AG04449 (cell line): ENCODE measurements at regions not wholly inside any gene's neighbourhood (a gene's known extent, or its start where the extent isn't known, plus 50 kb on each side); places are given as distances from the start of the nearest gene placed in this dataset.

Source experiments
- CTCF ChIA-PET: fragments of 350-600 bp; formaldehyde crosslinking; extraction: SDS; loops from one replicate; lab custom pipeline; 2021; ENCODE audit warnings: antibody characterized with exemption; lab: Yijun Ruan, JAX
- POLR2A ChIA-PET: fragments of 400-600, 350-600 bp; formaldehyde crosslinking; extraction: SDS; loops from one replicate; lab custom pipeline; 2020; ENCODE audit warnings: antibody characterized with exemption, inconsistent platforms; lab: Yijun Ruan, JAX
- DNase-seq: peaks from one replicate; pipeline ENCODE4 v3.0.0-alpha.2; 2010; ENCODE audit warnings: low read depth, low spot score
- H3K4me3 ChIP-seq: 2 replicates; pipeline ENCODE4 v1.5.1; 2011; ENCODE audit warnings: low read depth, mild to moderate bottlenecking, control low read depth, low read length
- TF ChIP-seq, protein P1 (sequence below): IDR thresholded peaks from one replicate; pipeline ENCODE4 v1.5.1; 2011; ENCODE audit warnings: mild to moderate bottlenecking, moderate library complexity, low read length, control low read depth, inconsistent platforms; ENCODE audit not compliant: insufficient read depth; ENCODE audit errors: missing control alignments

DNA sequence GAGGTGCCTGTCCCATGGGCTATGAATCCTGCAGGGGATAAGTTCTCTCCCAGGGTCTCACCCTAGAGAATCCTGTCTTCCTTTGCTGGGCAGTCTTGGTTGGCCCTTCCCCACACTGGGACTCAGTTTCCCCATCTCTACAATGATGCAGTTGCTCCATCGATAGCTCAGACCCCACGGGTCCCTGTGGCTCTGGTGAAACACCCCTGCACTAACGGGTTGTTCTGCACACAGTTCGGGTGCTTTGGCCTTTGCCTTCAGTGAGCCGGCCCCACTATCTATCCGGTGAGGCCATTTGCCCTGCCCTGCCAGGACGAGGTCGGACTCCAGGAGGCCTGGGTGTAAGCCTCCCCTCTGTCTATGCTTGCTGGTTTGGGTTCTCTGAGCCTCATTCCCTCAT, 76.5 kb upstream of the PCBD1 start:
- H3K4me3 ChIP-seq = no peak overlapping the region
- no peak for DNase-seq
- ChIA-PET CTCF (no interaction called here), POLR2A (no interaction called here)
- TF ChIP-seq, protein P1, sequence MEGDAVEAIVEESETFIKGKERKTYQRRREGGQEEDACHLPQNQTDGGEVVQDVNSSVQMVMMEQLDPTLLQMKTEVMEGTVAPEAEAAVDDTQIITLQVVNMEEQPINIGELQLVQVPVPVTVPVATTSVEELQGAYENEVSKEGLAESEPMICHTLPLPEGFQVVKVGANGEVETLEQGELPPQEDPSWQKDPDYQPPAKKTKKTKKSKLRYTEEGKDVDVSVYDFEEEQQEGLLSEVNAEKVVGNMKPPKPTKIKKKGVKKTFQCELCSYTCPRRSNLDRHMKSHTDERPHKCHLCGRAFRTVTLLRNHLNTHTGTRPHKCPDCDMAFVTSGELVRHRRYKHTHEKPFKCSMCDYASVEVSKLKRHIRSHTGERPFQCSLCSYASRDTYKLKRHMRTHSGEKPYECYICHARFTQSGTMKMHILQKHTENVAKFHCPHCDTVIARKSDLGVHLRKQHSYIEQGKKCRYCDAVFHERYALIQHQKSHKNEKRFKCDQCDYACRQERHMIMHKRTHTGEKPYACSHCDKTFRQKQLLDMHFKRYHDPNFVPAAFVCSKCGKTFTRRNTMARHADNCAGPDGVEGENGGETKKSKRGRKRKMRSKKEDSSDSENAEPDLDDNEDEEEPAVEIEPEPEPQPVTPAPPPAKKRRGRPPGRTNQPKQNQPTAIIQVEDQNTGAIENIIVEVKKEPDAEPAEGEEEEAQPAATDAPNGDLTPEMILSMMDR = no peak

DNA sequence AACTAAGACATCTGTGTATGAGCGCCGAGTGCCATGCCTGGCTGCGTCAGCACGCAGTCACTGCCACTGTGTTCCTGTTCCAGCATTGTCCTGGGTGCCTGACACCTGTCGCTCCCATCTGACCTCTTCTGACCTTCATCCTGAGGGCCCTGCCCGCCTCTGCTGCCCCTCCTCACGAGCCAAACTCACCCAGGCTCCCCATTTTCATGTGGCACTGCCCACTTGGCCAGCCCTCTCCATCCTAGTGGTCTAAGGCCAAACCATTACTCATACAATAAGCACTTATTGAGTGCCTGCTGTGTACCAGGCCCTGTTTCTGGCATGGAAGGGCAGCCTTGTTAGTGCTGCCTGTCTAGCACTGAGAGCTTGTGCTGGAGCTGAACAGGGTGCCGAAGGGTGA, 77.2 kb upstream of the PCBD1 start:
- ChIA-PET CTCF (no interaction called here), POLR2A (no interaction called here)
- TF ChIP-seq, protein P1 = no peak
- H3K4me3 ChIP-seq = no peak overlapping the region
- DNase-seq = no peak

DNA sequence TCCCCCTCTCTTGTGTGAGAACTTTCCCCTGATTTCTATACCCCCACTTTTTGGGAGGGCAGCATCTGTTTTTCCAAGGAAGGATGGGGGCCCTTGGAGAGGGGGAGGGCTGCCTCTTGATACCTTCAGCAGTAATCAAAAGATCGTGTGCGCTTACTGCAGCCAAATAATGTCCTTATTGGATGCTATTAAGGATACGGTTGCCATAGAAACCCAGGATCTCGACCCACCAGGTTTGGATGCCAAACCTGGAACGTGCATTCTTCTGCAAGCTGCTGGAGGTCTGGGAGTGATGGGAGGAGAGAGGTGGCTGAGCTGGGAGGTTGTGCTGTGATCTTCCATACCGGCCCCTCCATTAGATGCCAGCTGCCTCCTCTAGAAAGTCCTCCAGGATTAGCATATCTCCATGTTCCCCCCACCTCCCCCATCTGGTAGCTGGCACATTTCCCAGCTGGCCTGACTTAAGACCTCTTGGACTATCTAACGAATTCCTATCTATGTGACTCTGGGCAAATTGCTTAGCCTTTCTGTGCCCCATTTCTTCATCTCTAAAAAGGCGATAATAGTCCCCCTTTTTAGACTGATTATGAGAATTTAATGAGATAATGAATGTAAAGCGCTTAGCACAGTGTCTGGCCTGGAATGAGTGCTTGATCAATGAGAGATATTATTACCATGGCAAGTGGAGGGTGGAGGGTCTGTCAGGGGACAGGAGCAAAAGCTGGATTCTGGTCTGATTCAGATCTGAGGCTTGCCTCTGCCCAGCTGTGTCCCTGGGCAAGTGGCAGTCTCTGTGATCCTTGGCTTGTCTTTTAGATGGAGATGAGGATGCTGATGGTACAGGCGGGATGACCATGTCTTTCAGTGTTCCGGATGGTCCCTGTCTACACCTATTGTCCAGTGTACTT, 78.5 kb upstream of the PCBD1 start:
- TF ChIP-seq, protein P1 = no peak
- ChIA-PET POLR2A (no interaction called here), CTCF (no interaction called here)
- no peak for DNase-seq
- no peak overlapping the region for H3K4me3 ChIP-seq

DNA sequence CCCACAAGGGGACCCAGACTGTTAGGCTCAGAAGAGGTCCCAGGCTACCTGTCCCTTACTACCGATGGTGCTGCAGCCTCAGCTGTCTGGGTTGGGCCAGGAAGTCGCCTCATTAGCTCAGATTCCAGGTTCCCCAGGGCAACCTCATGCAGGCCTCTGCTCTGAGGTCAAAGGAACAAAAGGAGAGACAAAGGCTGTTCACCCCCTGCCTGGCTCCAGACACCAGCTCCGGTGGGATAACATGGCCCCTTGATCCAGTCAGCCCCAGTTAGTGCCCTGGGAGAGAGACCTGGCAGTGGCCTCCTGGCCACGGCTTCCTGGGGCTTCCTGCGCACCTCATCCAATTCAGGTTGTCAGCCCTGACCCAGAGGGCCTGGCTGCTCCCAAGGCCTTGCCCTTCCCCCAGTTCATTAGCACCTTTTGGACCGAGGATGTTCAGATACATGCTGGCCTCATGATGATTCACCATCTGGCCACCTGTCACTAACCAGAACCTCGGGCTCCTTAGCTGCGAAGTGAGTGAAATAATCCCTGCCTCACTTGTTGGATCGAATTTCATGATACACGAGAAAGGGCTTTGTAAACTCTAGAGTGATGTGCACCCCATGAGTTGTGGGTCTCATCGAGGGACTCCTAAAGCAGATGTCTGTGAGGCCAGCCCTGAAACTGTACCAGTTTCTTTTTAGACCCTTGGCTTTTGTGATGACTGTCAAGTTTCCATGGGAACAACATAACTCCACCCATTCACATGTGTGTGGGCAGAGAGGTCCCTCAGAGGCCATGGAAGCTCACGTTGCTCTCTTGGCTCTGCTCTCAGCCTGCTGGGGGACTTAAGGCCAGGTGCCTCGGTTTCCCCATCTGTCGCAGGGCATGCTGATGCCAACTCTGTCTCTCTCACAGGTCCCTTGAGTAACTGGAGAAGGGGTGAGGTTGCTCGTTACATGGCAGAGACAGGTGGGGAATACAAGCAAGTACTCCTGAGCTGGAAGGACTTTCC, 79.5 kb upstream of the PCBD1 start:
- ChIA-PET CTCF (no interaction called here), POLR2A (no interaction called here)
- DNase-seq = no peak
- TF ChIP-seq, protein P1 = no peak
- no peak overlapping the region for H3K4me3 ChIP-seq

DNA sequence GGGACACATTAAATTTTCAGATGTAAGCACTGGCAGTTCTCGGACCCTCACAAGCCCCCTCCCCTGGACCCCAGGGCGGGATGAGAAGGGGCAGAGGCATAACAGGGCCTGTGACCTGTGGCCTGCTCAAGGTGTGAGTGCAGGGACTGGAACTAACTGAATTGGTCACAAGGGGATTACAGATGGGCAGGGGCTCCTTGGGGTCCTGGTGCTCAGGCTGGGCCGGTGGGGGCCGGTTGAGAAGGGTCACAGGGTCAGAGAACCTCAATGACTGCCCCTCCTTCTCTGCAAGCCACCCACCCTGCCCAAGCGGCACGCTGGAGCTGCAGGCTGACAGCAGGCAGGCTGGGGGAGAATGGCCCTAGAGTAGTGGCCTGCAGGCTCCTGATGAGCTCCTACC, 80.8 kb upstream of the PCBD1 start:
- no peak overlapping the region for H3K4me3 ChIP-seq
- DNase-seq = no peak
- TF ChIP-seq, protein P1 = no peak
- ChIA-PET POLR2A (no interaction called here), CTCF (no interaction called here)

DNA sequence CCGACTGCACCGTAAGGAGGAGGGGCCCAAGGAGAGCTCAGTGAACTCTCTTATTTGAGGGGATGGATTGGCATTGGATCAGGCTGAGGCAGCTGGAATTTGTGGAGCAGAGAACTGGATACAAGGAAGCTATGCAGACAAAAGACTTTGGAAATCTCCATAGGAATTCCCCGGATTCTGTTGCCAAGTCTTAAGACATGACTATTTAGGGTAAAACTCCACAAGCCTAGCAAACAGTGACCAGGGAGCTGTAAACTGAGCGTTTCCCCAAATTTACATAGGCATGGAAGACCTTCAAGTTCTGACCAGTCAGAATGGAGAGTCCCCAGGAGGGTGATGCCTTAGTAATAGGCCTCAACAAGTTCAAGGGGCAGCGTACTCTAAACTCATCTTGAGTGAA, 82.5 kb upstream of the PCBD1 start:
- TF ChIP-seq, protein P1 = no peak
- ChIA-PET POLR2A (no interaction called here), CTCF (no interaction called here)
- H3K4me3 ChIP-seq = no peak overlapping the region
- no peak for DNase-seq
